NCI-H1436 treated with DMSO at 0.1 percent for 48 hours (cell line): ENCODE measurements at regions not wholly inside any gene's neighbourhood (a gene's known extent, or its start where the extent isn't known, plus 50 kb on each side); places are given as distances from the start of the nearest gene placed in this dataset.
"Not testable (repeated sequence)": the region's sequence is repeated elsewhere in the genome, so short reads cannot be mapped to it uniquely, and the experiment has no call there.

Experiments used
- DNase-seq: peaks from one replicate; lab custom pipeline; 2025; lab: John Stamatoyannopoulos, UW

DNA sequence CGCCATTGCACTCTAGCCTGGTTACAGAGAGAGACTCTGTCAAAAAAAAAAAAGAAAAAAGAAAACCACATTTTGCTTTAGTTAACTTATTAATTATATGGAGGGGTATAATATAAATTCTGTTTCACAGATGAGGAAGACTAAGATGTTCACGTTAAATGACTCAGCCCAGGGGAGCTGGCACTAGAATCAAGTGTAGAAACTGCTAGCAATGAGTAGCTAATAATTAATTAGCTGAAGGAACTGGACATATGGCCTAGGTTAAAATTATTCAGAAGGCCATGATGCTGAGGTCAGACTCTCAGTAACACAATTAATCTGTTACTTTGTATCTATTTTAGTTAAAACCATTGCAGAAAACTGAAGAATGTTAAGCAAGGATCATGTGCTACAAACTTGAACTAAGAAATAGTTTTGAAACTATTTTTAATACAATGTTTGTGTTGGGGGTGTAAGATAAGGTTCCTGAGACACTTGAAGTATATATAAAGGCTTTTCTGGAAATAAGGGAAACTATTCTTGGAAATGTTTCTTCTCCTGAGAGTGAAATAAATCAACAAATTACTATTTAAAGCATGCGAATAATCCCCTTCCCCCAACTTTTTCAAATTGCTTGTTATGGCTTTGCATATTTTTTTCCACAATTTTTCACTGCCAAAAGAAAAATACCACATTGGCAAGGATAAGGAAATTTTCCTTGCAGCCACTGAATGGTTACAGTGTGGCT lies 589.3 kb downstream of the SOX5 start:
- no peak for DNase-seq

DNA sequence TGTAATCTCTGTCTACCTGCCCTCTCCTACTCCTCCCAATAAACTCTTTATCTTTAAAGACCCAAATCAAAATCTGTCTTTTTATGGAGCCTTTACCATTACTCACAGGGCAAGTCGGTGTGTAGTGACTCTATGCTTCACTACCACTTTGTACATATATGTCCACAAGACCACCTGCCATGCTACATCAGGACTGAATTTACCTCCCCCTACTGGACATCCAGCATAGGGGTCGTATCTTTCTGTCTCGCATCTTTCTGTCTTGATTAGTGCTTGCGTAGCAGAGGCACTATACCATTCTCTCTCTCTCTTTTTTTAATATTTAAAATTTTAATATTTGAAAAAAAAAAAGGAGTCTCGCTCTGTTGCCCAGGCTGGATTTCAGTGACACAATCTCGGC lies 587.5 kb downstream of the SOX5 start:
- DNase-seq = no peak

DNA sequence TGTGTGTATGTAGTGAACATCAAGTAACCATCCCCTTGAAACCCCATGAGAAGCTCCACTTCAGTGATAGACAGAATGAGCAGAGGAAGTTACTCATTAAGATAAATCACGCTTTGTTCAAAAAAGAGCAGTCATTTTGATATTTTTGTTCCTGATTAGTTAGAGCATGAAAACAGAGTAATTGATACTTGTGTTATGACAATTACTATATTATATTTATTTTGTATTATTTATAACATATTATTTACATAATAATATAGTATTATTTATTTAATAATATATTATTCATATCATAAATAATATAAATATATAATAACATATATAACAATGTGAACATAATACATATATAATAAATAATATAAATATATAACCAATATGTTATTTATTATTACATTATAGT lies 580.9 kb downstream of the SOX5 start:
- DNase-seq = no peak

DNA sequence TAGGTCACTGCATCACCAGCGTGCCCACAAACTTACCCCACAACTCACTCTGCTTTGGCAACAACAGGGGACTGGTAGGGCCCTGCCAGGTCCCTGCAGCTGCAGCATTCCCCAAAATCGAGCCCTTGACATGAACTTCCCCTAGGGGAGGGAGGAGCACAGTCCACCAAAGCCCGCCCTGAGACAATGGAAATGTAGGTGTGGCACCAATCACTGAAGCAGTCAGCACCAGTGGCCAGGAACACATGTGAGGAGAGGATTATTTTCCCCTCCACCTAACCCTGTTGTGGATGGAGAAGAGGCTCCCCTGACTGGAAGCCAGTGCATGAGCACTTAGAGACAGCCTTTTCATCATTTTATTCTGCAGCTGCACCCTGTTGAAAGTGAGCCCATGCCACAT lies 573.8 kb downstream of the SOX5 start:
- no peak for DNase-seq

GRCh38 chr12:23376238-23376637 lies 573.2 kb downstream of the SOX5 start:
- no peak for DNase-seq

DNA sequence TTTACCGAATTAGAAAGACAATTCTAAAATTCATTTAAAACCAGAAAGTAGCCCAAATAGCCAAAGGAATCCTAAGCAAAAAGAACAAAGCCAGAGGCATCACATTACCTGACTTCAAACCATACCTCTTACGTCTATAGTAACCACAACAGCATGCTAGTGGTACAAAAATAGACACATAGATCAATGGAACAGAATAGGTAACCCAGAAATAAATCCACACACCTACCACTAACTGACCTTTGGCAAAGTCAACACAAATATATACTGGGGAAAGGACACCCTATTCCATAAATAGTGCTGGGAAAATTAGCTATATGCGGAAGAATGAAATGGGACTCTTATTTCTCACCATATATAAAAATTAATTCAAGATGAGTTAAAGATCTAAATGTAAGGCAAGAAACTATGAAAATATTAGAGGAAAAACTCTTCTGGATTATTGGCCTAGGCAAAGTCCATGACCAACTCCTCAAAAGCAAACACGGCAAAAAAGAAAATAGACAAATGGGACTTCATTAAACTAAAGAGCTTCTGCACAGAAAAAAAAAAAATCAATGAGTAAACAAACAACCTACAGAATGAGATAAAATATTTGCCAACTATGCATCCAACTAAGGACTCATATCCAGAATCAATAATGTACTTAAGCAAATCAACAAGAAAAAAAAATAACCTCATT lies 568.9 kb downstream of the SOX5 start:
- no peak for DNase-seq

- not testable (repeated sequence) for DNase-seq
Measured at GRCh38 chr12:23388898-23389297, 560.6 kb downstream of the SOX5 start.

- DNase-seq = not testable (repeated sequence)
Measured at GRCh38 chr12:23389315-23389714, 560.2 kb downstream of the SOX5 start.

GRCh38 chr12:23399402-23399933 lies 550.0 kb downstream of the SOX5 start:
- DNase-seq = no peak

GRCh38 chr12:23415180-23415579 lies 534.3 kb downstream of the SOX5 start:
- no peak for DNase-seq

- no peak for DNase-seq
Measured at GRCh38 chr12:23421556-23421955, 527.9 kb downstream of the SOX5 start.

GRCh38 chr12:23423097-23423687 lies 526.3 kb downstream of the SOX5 start:
- no peak for DNase-seq

GRCh38 chr12:23423796-23424195 lies 525.7 kb downstream of the SOX5 start:
- no peak for DNase-seq

GRCh38 chr12:23424685-23425084 lies 524.8 kb downstream of the SOX5 start:
- no peak for DNase-seq

- DNase-seq = no peak
Measured at GRCh38 chr12:23426328-23426727, 523.1 kb downstream of the SOX5 start.

GRCh38 chr12:23428758-23429157 lies 520.7 kb downstream of the SOX5 start:
- DNase-seq = no peak

- DNase-seq = no peak
Measured at GRCh38 chr12:23431006-23431405, 518.5 kb downstream of the SOX5 start.

DNA sequence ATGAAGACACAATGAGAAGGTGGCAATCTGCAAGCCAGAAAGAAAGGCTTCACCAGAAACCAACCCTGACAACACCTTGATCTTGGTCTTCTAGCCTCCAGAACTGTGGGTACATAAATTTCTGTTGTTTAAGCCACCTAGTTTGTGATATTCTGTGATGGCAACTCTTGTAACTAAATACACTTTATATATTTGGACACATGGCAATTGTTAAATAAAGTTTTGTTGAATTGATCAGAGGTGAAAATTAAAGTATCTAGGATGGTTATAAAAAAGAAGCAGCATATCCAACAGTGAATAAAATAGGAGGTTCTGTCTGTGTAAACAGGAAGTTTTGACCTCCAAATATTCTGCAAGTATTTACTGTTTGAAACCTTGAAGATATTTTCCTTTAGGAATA lies 516.3 kb downstream of the SOX5 start:
- DNase-seq = no peak

- DNase-seq = no peak
Measured at GRCh38 chr12:23434154-23434553, 515.3 kb downstream of the SOX5 start.

DNA sequence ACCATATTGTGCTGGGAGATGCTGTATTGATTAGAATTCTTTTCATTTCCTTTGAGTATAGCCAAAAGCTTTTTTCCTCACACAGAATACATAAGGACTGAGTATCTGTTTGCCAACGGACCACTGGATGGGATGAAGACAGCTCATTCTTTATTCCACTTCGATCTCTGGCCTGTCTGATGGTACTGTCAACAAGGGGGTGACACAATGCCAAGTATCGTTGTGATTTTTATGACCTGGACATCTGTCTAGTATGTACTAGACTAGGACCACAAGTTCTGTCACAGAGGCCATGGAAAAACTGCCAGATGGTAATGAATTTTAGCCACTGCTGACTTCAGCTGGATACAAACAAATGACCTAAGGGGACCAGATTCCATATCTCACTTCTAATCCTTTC lies 502.7 kb downstream of the SOX5 start:
- no peak for DNase-seq

- DNase-seq = no peak
Measured at GRCh38 chr12:23450810-23451209, 498.7 kb downstream of the SOX5 start.

DNA sequence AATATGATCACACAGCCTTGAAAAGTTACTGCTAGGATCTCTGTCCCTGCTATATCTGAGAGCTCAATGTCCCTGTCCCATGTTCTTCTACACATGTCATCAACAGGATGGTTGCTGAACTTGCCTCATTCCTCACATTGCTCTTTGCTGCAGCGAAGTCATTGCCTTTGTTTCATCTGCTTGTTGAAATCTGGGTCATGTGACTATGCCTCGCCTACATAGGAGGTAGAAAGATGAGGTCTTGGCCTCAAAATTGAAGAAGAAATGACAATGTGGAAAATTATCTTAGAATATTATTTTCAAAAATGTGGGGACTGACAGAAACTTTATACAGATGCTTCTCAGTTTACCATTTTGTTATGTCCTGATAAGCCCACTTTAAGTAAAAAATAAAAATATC lies 494.2 kb downstream of the SOX5 start:
- DNase-seq = no peak

- no peak for DNase-seq
Measured at GRCh38 chr12:23458640-23459039, 490.8 kb downstream of the SOX5 start.
